DND-41 (cell line): ENCODE measurements at regions not wholly inside any gene's neighbourhood (a gene's known extent, or its start where the extent isn't known, plus 50 kb on each side); places are given as distances from the start of the nearest gene placed in this dataset.

ENCODE experiments used
- ATAC-seq: fragments of 200-7000 bp; cut with Tn5 transposase; 3 replicates; pipeline ENCODE4 v1.9.1; 2021; ENCODE audit warnings: low read depth; ENCODE audit not compliant: insufficient read depth
- DNase-seq: peaks from one replicate; pipeline ENCODE4 v3.0.0-alpha.2; 2020
- H2AFZ ChIP-seq: 2 replicates; pipeline ENCODE4 v1.6.0; 2012; ENCODE audit warnings: low read depth, low read length
- H3K27ac ChIP-seq: 2 replicates; pipeline ENCODE4 v1.5.1; 2012; ENCODE audit warnings: low read length, inconsistent platforms
- H3K27me3 ChIP-seq: fragments of 200-600 bp; sonication (generic); 2 replicates; pipeline ENCODE4 v1.6.0; 2012; ENCODE audit warnings: low read length, mild to moderate bottlenecking, inconsistent platforms; ENCODE audit not compliant: insufficient read depth, poor library complexity
- H3K36me3 ChIP-seq: 2 replicates; pipeline ENCODE4 v1.5.1; 2012; ENCODE audit warnings: low read length, inconsistent platforms; ENCODE audit not compliant: insufficient read depth
- H3K4me1 ChIP-seq: 2 replicates; pipeline ENCODE4 v1.5.1; 2012; ENCODE audit warnings: mild to moderate bottlenecking, low read length; ENCODE audit not compliant: insufficient read depth
- H3K4me2 ChIP-seq: 2 replicates; pipeline ENCODE4 v1.6.0; 2012; ENCODE audit warnings: mild to moderate bottlenecking, moderate library complexity, low read length, inconsistent platforms; ENCODE audit not compliant: insufficient read depth
- H3K4me3 ChIP-seq, 2 experiments: fragments of 200-600 bp in 1 of 2; shearing (Covaris generic) in 1 of 2; 2 replicates each; pipeline ENCODE4 v1.5.1; 2012 to 2016; ENCODE audit warnings: inconsistent platforms in 2 of 2, low read length in 2 of 2, mild to moderate bottlenecking in 2 of 2, low read depth in 1 of 2, moderate library complexity in 1 of 2
- H3K79me2 ChIP-seq: 2 replicates; pipeline ENCODE4 v1.6.0; 2012; ENCODE audit warnings: low read length, inconsistent platforms; ENCODE audit not compliant: insufficient read depth
- H3K9ac ChIP-seq: 2 replicates; pipeline ENCODE4 v1.6.0; 2012; ENCODE audit warnings: low read depth, mild to moderate bottlenecking, inconsistent platforms, low read length, moderate library complexity
- H3K9me3 ChIP-seq: 2 replicates; pipeline ENCODE4 v1.5.1; 2012; ENCODE audit warnings: low read length, moderate library complexity, mild to moderate bottlenecking, inconsistent platforms; ENCODE audit not compliant: insufficient read depth, severe bottlenecking
- H4K20me1 ChIP-seq: 2 replicates; pipeline ENCODE4 v1.6.0; 2012; ENCODE audit warnings: low read length; ENCODE audit not compliant: insufficient read depth
- EZH2 ChIP-seq: IDR thresholded peaks from 3 replicates; pipeline ENCODE4 v1.6.1; 2012; ENCODE audit warnings: borderline replicate concordance, low read depth, mild to moderate bottlenecking, moderate library complexity, low read length, inconsistent platforms; ENCODE audit not compliant: severe bottlenecking
- TF ChIP-seq, protein P1 (sequence below): IDR thresholded peaks from 2 replicates; pipeline ENCODE4 v1.5.1; 2012; ENCODE audit warnings: borderline replicate concordance, low read length, moderate library complexity, mild to moderate bottlenecking; ENCODE audit not compliant: poor library complexity, severe bottlenecking; ENCODE audit errors: extremely low read depth

DNA sequence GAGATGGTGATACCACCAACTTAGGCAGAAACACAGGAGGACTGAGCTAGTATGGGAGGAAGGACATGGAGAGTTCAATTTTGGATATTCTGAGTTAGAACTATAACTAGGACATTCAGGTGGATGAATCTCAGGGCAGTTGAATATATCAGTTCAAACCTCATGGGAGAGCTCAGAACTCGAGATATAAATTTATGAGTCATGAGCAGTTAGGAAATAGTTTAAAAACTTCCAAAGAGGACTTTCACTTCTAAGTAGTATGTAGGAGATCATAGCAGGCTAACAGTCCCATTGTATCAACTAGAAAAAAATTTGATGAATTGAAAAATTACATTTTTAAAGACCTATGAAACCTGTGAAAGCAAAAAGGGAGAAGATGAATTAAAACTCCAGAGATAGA lies 436.2 kb upstream of the LARGE1 start:
- H3K27ac ChIP-seq = no peak overlapping the region
- H3K4me1 ChIP-seq = no peaks in the 10 kb centered on the region
- H3K4me2 ChIP-seq = no peak overlapping the region
- H3K4me3 ChIP-seq = no peak overlapping the region
- no peaks in the 10 kb centered on the region for H3K9me3 ChIP-seq
- TF ChIP-seq EZH2 = no peak
- TF ChIP-seq, protein P1, sequence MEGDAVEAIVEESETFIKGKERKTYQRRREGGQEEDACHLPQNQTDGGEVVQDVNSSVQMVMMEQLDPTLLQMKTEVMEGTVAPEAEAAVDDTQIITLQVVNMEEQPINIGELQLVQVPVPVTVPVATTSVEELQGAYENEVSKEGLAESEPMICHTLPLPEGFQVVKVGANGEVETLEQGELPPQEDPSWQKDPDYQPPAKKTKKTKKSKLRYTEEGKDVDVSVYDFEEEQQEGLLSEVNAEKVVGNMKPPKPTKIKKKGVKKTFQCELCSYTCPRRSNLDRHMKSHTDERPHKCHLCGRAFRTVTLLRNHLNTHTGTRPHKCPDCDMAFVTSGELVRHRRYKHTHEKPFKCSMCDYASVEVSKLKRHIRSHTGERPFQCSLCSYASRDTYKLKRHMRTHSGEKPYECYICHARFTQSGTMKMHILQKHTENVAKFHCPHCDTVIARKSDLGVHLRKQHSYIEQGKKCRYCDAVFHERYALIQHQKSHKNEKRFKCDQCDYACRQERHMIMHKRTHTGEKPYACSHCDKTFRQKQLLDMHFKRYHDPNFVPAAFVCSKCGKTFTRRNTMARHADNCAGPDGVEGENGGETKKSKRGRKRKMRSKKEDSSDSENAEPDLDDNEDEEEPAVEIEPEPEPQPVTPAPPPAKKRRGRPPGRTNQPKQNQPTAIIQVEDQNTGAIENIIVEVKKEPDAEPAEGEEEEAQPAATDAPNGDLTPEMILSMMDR = no peak
- no peaks in the 10 kb centered on the region for H4K20me1 ChIP-seq
- no peak overlapping the region for H3K9ac ChIP-seq
- no peaks in the 10 kb centered on the region for H3K27me3 ChIP-seq
- H3K36me3 ChIP-seq = no peaks in the 10 kb centered on the region
- DNase-seq (no peak), ATAC-seq (no peak)
- no peak overlapping the region for H2AFZ ChIP-seq
- H3K79me2 ChIP-seq = no peaks in the 10 kb centered on the region

DNA sequence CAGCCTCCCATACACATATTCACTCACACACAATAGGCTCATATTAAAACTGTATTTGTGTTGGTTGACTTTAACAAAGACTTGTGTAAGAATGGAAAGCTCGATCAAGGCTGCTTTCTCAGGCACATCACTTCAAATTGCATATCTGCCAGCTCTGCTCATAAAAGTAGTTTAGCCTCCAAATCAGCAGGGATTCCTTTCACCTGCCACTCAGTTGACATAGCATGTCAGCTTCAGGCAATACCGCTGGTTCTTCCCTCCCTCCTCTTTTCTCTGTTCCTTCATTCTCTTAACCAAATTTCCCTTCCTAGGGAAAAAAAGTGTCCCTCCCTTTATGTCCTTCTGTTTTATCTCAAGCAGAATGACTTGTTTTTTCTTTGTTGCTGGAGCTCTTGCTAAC lies 450.4 kb upstream of the LARGE1 start:
- Histone ChIP-seq H3K9me3 (no peaks in the 10 kb centered on the region), H3K27me3 (no peaks in the 10 kb centered on the region), H3K4me3 (no peak overlapping the region), H3K4me1 (no peaks in the 10 kb centered on the region), H4K20me1 (no peaks in the 10 kb centered on the region), H3K9ac (no peak overlapping the region), H3K27ac (no peak overlapping the region), H2AFZ (no peak overlapping the region), H3K36me3 (no peaks in the 10 kb centered on the region), H3K79me2 (no peaks in the 10 kb centered on the region), H3K4me2 (no peak overlapping the region)
- ATAC-seq (no peak), DNase-seq (no peak)
- TF ChIP-seq, protein P1 = no peak
- TF ChIP-seq EZH2 = no peak

DNA sequence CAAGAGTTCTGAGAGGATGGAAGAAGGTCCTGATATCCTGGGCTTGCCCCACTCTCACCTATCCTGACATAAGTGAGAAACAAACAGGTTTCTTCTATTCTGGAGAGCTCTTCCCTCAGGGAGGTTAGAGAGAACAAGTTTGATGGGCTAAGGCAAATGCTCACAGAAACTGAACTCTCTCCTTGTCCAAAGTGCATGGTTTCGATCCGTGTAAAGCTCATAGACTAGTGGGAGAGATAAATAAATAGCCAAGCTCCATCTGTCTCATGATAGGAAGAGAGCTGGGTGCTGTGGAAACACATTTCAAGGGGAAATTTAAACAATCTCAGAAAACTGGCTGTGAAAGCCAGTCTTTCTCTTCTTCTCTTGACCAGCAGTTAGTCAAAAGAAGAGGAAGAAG lies 459.5 kb upstream of the LARGE1 start:
- peaks cover 2% of the 10 kb centered on the region for H3K9me3 ChIP-seq
- H3K9ac ChIP-seq = no peak overlapping the region
- no peaks in the 10 kb centered on the region for H3K4me1 ChIP-seq
- H4K20me1 ChIP-seq = no peaks in the 10 kb centered on the region
- H3K27me3 ChIP-seq = no peaks in the 10 kb centered on the region
- no peak for ATAC-seq
- no peak overlapping the region for H2AFZ ChIP-seq
- H3K4me3 ChIP-seq = no peak overlapping the region
- H3K27ac ChIP-seq = no peak overlapping the region
- no peak for DNase-seq
- no peaks in the 10 kb centered on the region for H3K79me2 ChIP-seq
- TF ChIP-seq, protein P1 = no peak
- no peak for TF ChIP-seq EZH2
- no peaks in the 10 kb centered on the region for H3K36me3 ChIP-seq
- no peak overlapping the region for H3K4me2 ChIP-seq

DNA sequence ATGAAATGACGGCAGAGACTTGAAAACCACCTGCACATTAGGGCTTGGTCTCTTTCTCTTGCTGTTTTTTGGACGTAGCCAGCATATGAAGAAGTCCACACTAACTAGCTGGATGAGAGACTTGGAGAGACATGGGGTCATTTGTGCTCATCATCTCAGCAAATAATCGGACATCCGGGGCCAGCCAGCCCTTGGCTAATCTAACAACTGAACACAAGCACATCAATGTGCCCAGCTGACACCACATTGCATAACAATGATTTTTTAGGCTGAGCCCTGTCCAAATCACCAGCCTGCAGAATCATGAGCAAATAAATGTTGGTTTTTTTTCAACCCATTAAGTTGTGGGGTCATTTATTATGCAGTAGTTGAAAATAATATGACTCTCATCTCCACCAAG lies 460.3 kb upstream of the LARGE1 start:
- no peak for DNase-seq
- H3K9me3 ChIP-seq = peaks cover 2% of the 10 kb centered on the region
- no peak for ATAC-seq
- H3K4me1 ChIP-seq = no peaks in the 10 kb centered on the region
- H3K36me3 ChIP-seq = no peaks in the 10 kb centered on the region
- H3K9ac ChIP-seq = no peak overlapping the region
- no peaks in the 10 kb centered on the region for H3K79me2 ChIP-seq
- TF ChIP-seq, protein P1 = no peak
- no peak for TF ChIP-seq EZH2
- no peak overlapping the region for H3K27ac ChIP-seq
- H2AFZ ChIP-seq = no peak overlapping the region
- H4K20me1 ChIP-seq = no peaks in the 10 kb centered on the region
- no peak overlapping the region for H3K4me2 ChIP-seq
- no peaks in the 10 kb centered on the region for H3K27me3 ChIP-seq
- H3K4me3 ChIP-seq = no peak overlapping the region
